ENCODE measurements at regions not wholly inside any gene's neighbourhood (a gene's known extent, or its start where the extent isn't known, plus 50 kb on each side); places are given as distances from the start of the nearest gene placed in this dataset.
A peak's percentile ranks its signal among the peaks of the same experiment; 100 is the strongest.

DNA sequence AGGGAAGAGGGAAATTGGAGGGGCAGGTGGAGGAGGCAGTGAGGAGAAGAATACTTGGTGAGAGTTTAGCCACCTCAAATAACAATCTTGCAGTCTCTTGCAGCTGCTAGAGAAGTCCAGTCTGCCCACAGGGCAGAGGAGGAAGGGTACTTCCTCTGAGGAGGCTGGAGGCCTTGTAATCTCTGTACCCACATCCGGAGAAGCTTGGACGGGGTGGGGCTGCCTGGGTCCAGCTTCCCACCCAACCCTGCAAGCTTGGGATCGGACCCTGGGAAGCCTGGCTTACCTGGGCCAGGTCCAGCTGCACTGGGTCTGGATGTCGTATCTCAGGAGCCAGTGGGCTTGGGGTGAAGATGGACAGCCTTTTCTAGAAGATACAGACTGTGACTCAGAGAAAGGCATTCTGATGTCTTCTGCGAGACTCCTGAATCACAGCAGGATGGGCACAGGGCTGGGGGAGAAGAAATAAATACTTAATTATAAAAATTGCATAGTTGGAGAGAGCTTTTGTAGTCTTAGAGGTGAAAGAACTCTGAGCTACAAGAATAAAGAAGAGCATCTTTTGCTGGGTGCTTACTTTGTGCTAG, 111.8 kb upstream of the JUN start:
- H3K27ac ChIP-seq (ENCODE audit: low read depth, low read length), result no peak overlapping the region
- no peaks in the 10 kb centered on the region for H3K36me3 Mint-ChIP-seq (ENCODE audit: low read depth)
- no peak overlapping the region for H3K9ac ChIP-seq (ENCODE audit: extremely low read depth, low read length, poor library complexity, severe bottlenecking)
- H3K4me3 Mint-ChIP-seq, result no peak overlapping the region
- no peaks in the 10 kb centered on the region for H3K9me3 Mint-ChIP-seq
- DNase-seq, result no peak
- TF ChIP-seq, protein P1, sequence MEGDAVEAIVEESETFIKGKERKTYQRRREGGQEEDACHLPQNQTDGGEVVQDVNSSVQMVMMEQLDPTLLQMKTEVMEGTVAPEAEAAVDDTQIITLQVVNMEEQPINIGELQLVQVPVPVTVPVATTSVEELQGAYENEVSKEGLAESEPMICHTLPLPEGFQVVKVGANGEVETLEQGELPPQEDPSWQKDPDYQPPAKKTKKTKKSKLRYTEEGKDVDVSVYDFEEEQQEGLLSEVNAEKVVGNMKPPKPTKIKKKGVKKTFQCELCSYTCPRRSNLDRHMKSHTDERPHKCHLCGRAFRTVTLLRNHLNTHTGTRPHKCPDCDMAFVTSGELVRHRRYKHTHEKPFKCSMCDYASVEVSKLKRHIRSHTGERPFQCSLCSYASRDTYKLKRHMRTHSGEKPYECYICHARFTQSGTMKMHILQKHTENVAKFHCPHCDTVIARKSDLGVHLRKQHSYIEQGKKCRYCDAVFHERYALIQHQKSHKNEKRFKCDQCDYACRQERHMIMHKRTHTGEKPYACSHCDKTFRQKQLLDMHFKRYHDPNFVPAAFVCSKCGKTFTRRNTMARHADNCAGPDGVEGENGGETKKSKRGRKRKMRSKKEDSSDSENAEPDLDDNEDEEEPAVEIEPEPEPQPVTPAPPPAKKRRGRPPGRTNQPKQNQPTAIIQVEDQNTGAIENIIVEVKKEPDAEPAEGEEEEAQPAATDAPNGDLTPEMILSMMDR (conservative IDR thresholded peaks at IDR 0.05), result no peak
- H3K4me1 Mint-ChIP-seq, result peaks cover 58% of the 10 kb centered on the region
- peaks cover 24% of the 10 kb centered on the region for H3K4me1 ChIP-seq (ENCODE audit: control insufficient read depth, insufficient read depth, low read length)
- H3K4me3 ChIP-seq (ENCODE audit: low read length), result no peak overlapping the region
- H3K27me3 Mint-ChIP-seq (ENCODE audit: insufficient read depth), result peaks cover 11% of the 10 kb centered on the region
- WGBS, 2 experiments (ENCODE audit: insufficient coverage in 1 of 2, insufficient read length in 1 of 2), result 93 to 100% methylated on average over 2 to 5 of the region's 5 CpGs
- no peaks in the 10 kb centered on the region for H3K36me3 ChIP-seq (ENCODE audit: control insufficient read depth, insufficient read depth, low read length)
- H3K9me3 ChIP-seq (ENCODE audit: control insufficient read depth, low read length), result no peaks in the 10 kb centered on the region
- H3K27me3 ChIP-seq (ENCODE audit: control insufficient read depth, insufficient read depth, low read length, poor library complexity, severe bottlenecking), result peaks cover 8% of the 10 kb centered on the region
- no peak overlapping the region for H3K27ac Mint-ChIP-seq

DNA sequence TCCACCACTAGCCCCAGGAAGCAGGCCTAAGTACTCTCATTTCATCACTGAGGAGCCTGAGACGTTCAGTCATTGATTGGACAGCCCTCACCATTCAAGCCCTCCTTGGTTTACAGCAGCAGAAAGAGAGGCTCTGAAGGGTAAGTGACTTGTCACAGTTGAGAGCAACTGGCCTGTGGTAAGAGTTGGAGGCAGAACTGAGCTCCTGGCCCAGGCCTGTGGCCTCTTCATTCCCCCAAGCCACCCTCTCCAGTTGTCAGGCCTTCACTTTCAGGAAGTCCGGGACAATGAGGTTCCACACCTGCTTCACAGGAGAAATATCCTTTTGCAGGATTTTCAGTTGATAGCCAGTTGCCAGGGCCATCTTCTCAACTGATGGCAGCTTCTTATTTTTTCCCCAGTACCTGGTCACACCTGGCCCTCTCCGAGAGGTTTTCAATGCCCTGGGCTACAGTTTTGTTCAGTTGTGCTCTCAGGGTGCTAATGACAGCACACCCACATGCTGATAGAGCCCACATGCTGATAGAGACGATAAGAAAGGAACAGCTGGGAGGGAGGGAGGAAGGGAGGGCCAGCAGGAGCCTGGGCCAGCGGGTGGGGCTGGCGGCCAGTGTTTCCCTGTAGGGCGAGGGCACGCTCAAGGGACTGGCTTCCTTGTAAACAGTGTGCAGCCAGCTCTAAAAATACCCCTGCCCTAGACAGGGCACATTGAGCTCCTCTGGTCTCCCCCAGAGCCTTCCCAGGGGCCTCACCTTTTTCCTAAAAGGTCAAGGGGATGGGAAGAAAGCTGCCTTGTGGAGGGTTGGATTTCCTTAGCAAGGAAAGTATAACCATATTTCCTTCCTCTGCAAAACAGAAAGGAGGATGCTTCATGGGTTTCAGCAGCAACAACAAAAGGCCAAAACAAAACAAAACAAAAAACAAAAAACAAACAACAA, 112.7 kb upstream of the JUN start:
- H3K4me1 Mint-ChIP-seq, result peaks cover 64% of the 10 kb centered on the region
- peak; percentile 69 for DNase-seq

DNA sequence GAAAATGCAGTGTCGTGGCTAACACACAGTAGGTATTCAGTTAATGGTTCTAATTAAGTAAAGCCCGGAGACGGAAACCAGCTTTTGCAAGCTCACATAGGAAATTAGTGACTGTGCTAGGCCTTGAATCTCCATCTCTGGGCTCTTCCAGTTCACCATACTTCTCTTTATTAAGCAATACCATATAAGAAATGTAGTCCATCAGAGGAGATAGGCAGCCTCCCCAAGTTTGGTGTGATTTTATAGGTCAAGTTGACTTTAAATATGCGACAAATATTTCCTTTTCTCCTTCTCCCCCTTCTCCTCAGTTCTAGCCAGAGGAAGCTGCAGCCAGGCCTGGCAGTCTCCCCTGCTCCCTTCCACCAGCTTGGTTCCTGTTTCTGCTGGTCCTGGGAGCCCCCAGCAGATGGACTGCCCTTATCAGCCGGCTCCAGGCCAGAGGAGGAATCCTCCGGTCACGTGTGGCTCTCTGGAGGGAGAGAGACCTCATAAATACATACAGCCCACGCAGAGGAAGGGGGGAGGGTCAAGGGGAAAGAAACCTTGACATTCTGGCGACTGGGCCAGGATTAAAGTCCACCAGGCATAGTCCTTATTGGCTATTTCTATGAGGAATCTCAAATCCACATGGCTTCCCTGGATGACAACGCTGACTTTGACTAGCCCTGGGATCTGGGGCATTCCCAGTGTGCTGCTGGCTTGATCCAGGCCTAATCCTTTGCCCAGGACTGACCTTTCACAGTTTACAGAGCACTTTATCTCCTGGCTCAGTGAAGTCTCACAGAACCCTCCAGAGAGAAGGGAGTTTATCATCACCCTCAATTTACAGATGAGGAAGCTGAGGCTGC, 115.1 kb upstream of the JUN start:
- Histone ChIP-seq H3K9ac (ENCODE audit: extremely low read depth, low read length, poor library complexity, severe bottlenecking) (no peak overlapping the region), H3K27ac (ENCODE audit: low read depth, low read length) (no peak overlapping the region), H3K36me3 (ENCODE audit: control insufficient read depth, insufficient read depth, low read length) (no peaks in the 10 kb centered on the region), H3K27me3 (ENCODE audit: control insufficient read depth, insufficient read depth, low read length, poor library complexity, severe bottlenecking) (peaks cover 32% of the 10 kb centered on the region), H3K4me3 (ENCODE audit: low read length) (peak overlapping the region; percentile 1), H3K9me3 (ENCODE audit: control insufficient read depth, low read length) (no peaks in the 10 kb centered on the region), H3K4me1 (ENCODE audit: control insufficient read depth, insufficient read depth, low read length) (peaks cover 23% of the 10 kb centered on the region)
- Mint-ChIP-seq H3K9me3 (no peaks in the 10 kb centered on the region), H3K36me3 (ENCODE audit: low read depth) (no peaks in the 10 kb centered on the region), H3K4me1 (peaks cover 50% of the 10 kb centered on the region), H3K27me3 (ENCODE audit: insufficient read depth) (peaks cover 20% of the 10 kb centered on the region), H3K4me3 (no peak overlapping the region), H3K27ac (peak overlapping the region; percentile 35)
- DNase-seq, result peak; percentile 65
- WGBS, 2 experiments (ENCODE audit: insufficient coverage in 1 of 2, insufficient read length in 1 of 2), result 78 to 79% methylated on average over 7 to 10 of the region's 10 CpGs
- TF ChIP-seq, protein P1 (conservative IDR thresholded peaks at IDR 0.05), result peak; percentile 22

More for the DNA sequence above, 112.7 kb upstream of the JUN start:
- no peak overlapping the region for H3K27ac ChIP-seq (ENCODE audit: low read depth, low read length)
- no peaks in the 10 kb centered on the region for H3K9me3 ChIP-seq (ENCODE audit: control insufficient read depth, low read length)
- 61 to 67% methylated on average over 2 to 8 of the region's 8 CpGs for WGBS, 2 experiments (ENCODE audit: insufficient coverage in 1 of 2, insufficient read length in 1 of 2)
- Mint-ChIP-seq H3K4me3 (no peak overlapping the region), H3K27ac (no peak overlapping the region), H3K9me3 (no peaks in the 10 kb centered on the region), H3K36me3 (ENCODE audit: low read depth) (no peaks in the 10 kb centered on the region), H3K27me3 (ENCODE audit: insufficient read depth) (peaks cover 11% of the 10 kb centered on the region)
- TF ChIP-seq, protein P1 (conservative IDR thresholded peaks at IDR 0.05), result no peak
- H3K4me1 ChIP-seq (ENCODE audit: control insufficient read depth, insufficient read depth, low read length), result peaks cover 26% of the 10 kb centered on the region
- no peak overlapping the region for H3K4me3 ChIP-seq (ENCODE audit: low read length)
- no peaks in the 10 kb centered on the region for H3K36me3 ChIP-seq (ENCODE audit: control insufficient read depth, insufficient read depth, low read length)
- H3K9ac ChIP-seq (ENCODE audit: extremely low read depth, low read length, poor library complexity, severe bottlenecking), result no peak overlapping the region
- H3K27me3 ChIP-seq (ENCODE audit: control insufficient read depth, insufficient read depth, low read length, poor library complexity, severe bottlenecking), result peaks cover 14% of the 10 kb centered on the region

Data from endodermal cell (in vitro differentiated cells).